AG09319 (cell line): ENCODE measurements at regions not wholly inside any gene's neighbourhood (a gene's known extent, or its start where the extent isn't known, plus 50 kb on each side); places are given as distances from the start of the nearest gene placed in this dataset.
"Not testable (repeated sequence)": the region's sequence is repeated elsewhere in the genome, so short reads cannot be mapped to it uniquely, and the experiment has no call there.

Experiments
- DNase-seq: peaks from one replicate; pipeline ENCODE4 v3.0.0-alpha.2; 2010; ENCODE audit warnings: low read depth; ENCODE audit errors: extremely low read depth
- TF ChIP-seq, protein P1 (sequence below): IDR thresholded peaks from 2 replicates; pipeline ENCODE4 v1.5.1; 2011; ENCODE audit warnings: low read depth, mild to moderate bottlenecking, inconsistent platforms, low read length, moderate library complexity

GRCh38 chr3:157858821-157859220, 247.4 kb downstream of the SHOX2 start:
- TF ChIP-seq, protein P1, sequence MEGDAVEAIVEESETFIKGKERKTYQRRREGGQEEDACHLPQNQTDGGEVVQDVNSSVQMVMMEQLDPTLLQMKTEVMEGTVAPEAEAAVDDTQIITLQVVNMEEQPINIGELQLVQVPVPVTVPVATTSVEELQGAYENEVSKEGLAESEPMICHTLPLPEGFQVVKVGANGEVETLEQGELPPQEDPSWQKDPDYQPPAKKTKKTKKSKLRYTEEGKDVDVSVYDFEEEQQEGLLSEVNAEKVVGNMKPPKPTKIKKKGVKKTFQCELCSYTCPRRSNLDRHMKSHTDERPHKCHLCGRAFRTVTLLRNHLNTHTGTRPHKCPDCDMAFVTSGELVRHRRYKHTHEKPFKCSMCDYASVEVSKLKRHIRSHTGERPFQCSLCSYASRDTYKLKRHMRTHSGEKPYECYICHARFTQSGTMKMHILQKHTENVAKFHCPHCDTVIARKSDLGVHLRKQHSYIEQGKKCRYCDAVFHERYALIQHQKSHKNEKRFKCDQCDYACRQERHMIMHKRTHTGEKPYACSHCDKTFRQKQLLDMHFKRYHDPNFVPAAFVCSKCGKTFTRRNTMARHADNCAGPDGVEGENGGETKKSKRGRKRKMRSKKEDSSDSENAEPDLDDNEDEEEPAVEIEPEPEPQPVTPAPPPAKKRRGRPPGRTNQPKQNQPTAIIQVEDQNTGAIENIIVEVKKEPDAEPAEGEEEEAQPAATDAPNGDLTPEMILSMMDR: no peak
- DNase-seq: no peak

DNA sequence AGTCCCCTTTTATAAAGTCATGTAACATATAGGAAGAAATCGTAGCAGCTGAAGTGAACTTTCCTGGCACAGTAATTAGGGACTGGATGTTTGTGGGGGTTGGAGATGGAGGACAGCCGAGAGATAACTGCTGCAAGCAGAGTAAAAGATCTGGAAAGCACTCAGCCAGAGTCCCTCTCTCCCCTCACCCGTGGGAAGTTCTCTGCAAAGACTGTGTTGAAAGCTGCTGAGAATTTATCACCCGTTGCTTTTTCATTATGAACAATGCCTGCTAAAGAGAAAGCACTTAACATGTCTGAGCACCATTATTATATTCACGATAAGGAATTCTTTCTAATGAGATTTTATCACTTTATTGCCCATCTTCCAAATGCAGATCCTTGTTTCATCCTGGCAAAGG, 248.8 kb downstream of the SHOX2 start:
- DNase-seq: no peak
- TF ChIP-seq, protein P1: no peak

DNA sequence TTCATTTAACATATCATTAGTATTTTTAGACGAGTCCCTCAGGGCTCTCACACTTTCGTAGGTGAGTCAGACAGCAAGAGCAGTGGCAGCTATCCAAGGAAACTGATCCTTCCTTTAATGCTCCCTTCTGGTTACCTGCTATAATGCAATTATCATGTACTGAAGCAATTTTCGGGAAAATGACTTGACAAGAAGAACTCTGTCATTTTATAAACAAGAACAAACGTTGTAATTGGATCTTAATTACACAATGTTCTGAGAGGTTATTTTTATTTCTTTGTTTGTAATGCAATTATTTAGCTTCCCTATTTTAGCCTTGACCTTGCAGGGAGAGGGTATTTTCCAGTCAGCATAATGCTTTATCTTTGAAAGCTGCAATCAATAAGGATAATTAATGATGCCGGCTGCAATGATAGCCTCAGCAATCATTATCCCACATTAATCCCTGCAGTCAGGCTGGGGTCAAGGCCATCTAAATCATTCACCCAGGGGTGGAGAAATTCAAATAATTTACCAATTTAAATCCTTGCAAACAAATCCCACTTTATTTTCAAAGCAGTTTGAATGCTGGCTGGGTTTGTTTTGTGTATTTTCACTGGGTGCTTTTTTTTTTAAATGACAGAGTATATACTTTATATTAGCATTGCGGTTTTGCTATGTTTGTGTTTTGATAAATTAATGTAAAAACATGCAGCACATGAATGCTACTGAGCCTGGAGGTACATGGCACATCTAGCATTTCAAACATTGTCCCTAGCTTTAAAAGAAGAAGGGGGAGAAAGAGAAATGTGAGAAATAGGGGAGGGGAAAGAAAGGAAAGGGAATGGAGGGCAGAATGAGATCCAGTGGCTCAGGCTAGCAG, 249.9 kb downstream of the SHOX2 start:
- DNase-seq: no peak
- TF ChIP-seq, protein P1: no peak

- not testable (repeated sequence) for DNase-seq
Measured at GRCh38 chr3:157845839-157846238, 260.4 kb downstream of the SHOX2 start.

GRCh38 chr3:157844800-157845565, 261.2 kb downstream of the SHOX2 start:
- TF ChIP-seq, protein P1: no peak
- no peak for DNase-seq

- DNase-seq: no peak
- TF ChIP-seq, protein P1: no peak
Measured at GRCh38 chr3:157844216-157844615, 262.0 kb downstream of the SHOX2 start.

- no peak for DNase-seq
- TF ChIP-seq, protein P1: no peak
Measured at GRCh38 chr3:157841029-157841428, 265.2 kb downstream of the SHOX2 start.
